ENCODE measurements at regions not wholly inside any gene's neighbourhood (a gene's known extent, or its start where the extent isn't known, plus 50 kb on each side); places are given as distances from the start of the nearest gene placed in this dataset.
"Not testable (repeated sequence)": the region's sequence is repeated elsewhere in the genome, so short reads cannot be mapped to it uniquely, and the experiment has no call there.

DNA sequence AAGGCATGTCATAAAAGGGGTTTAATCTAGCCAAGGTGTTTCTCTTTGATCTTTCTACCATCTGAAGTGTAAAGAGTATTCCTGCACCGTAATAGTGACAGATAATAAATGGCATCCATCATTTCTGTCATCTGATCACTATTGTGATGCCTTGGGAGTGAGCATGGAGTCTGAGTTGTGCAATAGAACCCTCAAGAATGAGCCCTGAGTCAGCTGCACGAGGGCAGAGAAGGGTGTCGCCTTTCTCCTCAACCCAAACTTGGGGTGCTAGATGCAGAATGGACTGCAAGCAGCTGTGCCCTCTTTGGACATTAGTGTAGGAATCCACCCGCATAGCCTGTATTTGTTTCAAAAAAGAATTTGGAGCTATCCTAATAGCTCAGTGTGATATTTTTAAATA lies 115.2 kb downstream of the ZNF37A start:
- DNase-seq (ENCODE audit: low read depth in 2 of 2) = no peak

DNA sequence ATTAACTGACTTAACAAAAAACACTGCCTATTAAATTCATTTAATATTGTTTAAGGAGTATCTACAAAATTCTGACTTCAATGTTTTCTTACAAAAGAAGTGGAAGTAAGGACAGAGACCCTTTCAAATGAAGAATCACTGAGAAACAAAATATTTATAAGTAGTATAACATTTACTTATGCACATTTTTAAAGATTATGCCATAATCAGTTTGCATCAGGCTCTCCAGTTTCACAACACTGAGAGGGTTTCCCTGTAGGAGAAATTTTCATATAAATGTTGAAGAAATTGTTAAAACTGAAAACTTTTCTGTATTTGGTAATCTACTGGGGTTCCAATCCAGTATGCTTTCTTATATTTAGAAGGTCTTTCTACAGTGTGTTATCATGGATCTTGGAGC lies 115.6 kb downstream of the ZNF37A start:
- DNase-seq (ENCODE audit: low read depth in 2 of 2) = not testable (repeated sequence)

DNA sequence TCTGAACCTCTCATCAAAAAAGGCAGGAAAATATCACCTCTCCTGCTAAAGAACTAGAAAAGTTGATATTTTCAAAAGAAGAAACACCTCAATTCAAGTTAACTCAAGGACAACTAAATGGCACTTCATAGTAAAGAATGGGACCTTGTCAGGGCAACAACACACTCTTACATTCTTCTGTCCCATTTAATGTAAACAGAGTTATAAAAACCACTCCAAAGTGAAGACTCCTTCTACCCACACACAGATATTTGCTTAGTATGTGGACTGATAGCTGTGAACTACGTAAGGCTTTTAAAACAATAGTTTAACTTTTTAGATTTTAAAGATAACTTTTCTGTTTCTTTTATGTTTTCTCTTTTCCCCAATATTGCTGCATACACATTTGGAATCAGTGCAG lies 118.3 kb downstream of the ZNF37A start:
- no peak for DNase-seq (ENCODE audit: low read depth in 2 of 2)

DNA sequence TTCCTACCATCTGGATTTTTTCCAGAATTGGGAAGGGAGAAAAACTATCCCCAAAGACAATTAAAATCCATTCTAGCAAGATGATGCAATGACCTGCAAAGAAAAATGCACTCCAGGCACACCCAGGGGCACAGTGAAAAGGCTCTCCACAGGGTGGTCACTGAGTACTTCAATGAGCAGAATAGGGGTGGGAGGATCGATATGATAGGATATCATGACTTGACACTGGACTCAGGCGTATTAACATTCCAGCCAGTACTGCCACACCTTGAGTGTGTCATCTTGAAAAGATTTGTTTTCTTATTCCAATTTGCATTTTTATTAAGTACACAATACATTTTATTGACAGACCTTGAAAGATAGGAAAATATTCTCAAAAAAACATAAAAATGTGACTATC lies 132.2 kb downstream of the ZNF37A start:
- no peak for DNase-seq (ENCODE audit: low read depth in 2 of 2)

DNA sequence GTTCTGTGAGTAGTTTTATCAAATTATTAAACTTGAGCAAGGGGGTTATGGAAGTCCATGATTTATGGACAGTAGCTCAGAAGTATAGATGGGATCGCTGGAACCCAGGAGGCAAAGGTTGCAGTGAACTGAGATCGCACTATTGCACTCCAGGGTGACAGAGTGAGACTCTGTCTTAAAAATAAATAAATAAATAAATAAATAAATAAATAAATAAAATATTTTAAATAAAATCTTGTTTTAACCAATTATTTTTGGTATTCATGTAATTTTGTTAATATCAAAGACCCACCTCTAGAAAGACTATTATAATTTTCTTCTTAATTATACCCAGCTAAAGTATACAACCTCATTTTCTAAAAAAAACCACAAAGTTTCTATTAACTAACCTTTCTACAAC lies 134.3 kb downstream of the ZNF37A start:
- no peak for DNase-seq (ENCODE audit: low read depth in 2 of 2)

DNA sequence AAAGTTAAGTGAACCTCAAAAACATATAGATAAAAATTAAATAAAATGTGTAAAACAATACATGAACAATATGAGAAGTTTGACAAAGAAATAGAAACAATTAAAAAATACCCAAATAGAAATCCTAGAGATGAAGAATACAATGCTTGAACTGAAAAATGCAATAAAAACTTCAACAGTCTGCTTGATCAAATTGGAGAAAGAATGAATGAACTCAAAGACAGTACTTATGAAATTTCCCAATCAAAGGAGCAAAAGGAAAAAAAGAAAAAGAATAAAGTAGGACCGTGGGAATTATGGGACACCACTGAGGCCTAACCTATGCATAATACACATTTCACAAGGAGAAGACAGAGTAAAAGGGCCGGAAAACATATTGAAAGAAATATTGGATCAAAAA lies 144.3 kb downstream of the ZNF37A start:
- DNase-seq (ENCODE audit: low read depth in 2 of 2) = not testable (repeated sequence)

DNA sequence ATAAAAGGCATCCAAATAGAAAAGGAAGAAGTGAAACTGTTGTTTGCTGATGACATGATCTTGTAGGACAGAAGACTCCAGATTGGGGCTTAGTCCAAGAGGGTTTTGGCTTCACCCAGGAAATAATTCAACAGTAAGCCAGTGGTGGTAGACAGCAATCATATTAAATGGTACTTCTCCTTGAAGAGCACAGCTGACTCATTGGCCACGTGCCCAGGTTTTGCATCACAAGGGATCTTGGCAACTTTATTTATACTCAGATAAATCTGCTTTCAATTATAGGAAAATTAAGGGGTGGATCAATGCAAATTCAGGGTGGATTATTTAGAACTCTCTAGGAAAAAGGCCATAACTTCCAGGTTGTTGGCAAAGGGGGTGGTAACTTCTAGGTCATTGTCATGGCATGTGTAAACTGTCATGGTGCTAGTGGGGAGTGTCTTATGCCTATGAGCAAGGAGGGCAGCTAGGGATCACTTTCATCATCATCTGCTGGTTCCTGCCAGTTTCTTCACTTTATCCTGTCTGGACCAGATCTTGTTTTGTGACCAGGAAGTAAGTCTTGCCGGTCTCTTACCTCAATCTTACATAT lies 148.0 kb downstream of the ZNF37A start:
- DNase-seq (ENCODE audit: low read depth in 2 of 2) = not testable (repeated sequence)

DNA sequence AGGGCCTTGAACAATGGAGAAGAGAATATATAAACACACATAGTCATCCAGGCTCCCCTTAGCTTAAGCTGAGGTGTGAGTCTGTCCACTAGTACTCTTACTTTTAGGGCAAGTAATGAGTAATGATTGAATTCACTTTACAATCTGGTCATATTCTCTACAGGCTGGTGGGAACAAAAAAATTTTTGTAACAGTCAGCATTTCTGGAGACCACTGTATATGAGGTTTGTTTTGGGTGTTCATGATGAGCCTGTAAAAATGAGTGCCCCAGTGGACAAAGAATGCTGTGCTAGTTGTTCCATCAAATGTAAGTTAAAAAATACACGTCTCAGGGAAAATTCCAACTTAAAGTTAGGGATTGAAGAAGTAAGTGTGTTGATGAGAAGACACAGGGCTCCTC lies 154.0 kb downstream of the ZNF37A start:
- DNase-seq (ENCODE audit: low read depth in 2 of 2) = not testable (repeated sequence)

DNA sequence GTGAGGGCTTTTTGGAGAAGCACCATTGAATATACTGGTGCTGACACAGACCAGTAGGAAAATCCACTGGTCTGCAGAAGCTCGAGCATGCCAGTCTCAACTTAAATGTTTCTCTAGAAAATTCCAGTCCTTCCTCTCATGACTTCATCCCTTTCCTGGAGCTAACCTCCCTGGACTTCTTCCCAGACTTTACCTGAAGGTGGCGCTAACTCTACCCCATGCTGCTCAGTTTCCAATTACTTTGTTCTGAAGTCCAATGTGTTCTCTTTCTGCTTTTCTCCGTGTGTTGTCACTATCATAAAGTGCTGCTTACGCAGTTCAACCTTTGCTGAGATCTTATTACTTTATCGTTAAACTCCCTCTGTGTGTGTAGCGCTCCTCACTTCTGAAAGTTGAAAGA lies 158.4 kb downstream of the ZNF37A start:
- not testable (repeated sequence) for DNase-seq (ENCODE audit: low read depth in 2 of 2)

DNA sequence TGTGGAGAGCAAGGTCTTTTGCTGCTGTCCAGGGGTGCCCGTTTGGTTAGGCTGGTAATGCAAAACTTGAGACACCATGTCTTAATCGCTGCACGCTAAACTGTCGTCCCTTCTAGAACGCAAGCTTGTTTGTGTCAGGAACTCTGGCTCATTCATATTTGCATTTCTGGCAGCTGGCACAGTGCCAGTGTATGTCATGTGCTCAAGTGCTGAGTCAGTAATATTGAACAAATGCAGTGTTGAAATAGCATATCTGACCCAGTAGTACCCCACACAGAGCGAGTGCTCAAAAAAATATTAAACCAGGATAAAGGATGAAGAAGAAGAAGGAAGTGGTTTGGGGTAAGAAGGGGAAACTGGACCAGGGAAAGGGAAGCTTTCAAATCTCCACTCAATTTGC lies 173.4 kb downstream of the ZNF37A start:
- not testable (repeated sequence) for DNase-seq (ENCODE audit: low read depth in 2 of 2)

DNA sequence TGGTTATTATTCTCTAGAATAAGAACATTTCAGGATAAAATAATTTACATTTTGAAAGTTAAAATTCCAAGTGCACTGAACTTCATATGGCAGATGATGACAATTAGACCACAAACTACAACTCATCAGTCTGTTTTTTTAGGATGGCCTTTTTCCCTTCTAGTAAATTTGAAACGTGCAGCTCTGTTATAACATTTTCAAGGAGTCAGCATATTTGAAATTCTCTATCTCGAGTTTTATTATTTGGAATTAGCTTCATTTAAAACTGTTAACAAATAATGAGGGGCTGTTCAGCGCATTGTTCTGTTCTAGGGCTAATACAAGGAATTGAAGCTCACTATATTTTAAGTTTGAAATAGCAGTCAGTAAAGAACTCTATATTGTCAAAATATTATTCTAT lies 176.9 kb downstream of the ZNF37A start:
- DNase-seq (ENCODE audit: low read depth in 2 of 2) = not testable (repeated sequence)

DNA sequence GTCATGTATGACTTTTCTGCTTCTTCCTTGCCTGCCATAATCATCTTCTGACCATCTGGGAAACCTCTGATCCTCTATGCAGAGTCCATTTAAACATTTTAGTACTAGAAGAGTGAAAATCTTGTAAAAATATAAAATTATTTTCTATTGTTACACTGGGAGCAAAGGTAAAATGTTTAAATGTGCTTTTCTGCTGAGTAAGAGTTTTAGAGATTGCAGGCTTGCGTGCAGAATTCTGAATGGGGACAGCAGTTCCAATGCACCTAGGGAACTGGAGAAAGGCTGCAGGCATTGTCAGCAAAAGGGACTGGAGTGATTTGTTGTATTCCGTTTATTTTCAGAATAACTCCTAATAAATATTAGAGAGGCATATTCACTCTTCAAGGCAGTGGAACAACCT lies 180.7 kb downstream of the ZNF37A start:
- DNase-seq (ENCODE audit: low read depth in 2 of 2) = not testable (repeated sequence)

DNA sequence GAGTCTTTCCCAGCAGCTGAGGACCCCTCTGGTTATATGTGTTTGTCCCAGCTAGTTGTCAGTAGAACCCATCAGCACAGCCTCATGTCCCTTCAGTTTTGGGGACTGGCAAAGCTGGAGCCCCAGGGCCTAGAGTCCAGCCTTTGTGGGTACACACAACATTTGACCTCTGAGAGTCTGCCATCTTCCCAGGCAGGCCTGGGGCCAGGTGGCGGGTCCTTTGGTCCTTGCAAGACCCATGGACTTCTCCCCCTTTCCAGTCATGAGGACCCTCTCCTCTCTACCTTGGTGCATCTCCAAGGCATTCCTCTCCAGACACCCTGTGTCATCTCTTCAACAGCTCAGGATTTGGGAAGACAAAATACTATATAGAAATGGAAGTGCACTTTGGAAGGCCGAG lies 198.4 kb downstream of the ZNF37A start:
- not testable (repeated sequence) for DNase-seq (ENCODE audit: low read depth in 2 of 2)

DNA sequence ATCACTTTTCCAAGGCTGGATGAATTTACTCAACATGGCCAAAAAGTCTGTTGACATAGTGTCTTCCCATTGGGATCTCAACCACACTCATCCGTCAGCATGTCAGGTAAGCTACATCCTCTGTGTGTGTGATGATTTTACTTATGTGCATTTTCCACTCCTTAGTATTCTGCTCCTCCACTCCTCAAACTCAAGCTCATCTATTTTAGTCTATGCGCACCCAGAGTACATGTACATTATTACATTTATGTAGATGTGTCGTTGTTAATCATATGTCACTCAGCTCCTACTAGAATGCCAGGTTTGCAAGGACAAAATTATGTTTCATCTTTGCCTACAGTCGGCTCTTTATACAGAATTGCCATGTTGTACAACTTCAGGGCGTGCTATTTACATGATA lies 216.0 kb downstream of the ZNF37A start:
- DNase-seq (ENCODE audit: low read depth in 2 of 2) = not testable (repeated sequence)

DNA sequence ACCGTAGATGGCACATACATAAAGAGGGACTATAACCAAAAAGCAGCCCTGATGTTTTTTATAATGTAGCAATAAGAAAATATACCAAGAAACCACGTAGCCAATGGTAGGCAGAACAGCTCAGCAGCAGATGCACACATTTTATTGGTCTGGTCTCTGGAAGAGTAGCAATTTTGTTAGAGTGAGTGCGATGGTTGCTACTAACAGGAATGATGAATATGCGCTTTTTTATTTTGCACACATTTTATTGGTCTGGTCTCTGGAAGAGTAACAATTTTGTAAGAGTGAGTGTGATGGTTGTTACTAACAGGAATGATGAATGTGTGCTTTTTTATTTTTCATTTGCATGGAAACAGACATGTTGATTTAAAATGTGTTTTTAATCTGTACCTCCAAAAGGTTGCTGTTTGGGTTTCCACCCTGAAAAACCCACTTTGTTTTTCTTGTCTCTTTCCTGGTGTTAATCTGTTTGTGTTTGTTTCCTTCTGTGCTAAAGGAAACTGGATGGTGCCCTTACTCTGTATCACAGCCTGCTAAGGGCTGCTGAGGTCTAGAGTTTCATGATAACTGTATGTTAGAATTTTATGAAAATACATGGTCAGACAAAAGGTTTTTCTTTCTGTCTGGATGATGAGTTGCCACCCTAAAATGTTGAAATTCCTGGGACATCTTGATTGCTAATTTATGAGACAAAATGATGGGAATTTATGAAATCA lies 221.1 kb downstream of the ZNF37A start:
- DNase-seq (ENCODE audit: low read depth in 2 of 2) = not testable (repeated sequence)

DNA sequence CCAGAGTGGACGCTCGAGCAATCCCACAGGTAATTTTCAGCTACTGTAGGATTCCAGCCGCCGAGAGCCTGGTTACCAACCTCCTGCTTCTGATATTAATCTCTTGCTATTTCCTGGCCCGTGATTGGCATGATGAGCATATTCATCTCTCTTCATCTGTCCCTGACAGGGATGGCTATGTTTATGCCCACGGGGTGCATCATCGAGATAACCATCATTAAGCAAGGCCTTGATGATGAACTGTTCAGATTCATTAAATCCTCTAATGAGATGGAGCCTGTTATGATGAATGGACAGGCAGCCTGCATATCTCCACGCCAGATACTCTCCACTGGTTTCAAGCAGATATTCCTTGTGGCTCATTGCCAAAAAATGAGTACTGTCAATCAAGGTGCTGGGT lies 227.3 kb downstream of the ZNF37A start:
- DNase-seq (ENCODE audit: low read depth in 2 of 2) = not testable (repeated sequence)

DNA sequence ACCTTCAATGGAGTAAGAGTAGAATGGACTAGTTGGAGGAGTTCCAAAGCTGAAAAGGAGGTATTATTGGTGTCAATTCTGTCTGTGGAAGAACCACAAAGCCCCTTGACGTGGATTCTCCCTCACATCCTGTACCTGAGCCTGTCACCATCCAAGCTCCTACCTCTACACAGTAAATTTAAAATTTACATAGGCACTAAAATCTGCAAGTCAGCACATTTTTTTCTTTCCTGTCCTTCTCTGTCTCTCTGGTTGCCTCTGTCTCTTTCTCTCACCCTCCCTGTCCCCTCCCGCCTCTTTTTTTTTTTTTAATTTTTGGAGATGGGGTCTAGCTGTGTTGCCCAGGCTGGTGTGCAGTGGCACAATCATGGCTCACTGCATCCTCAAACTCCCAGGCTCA lies 236.2 kb downstream of the ZNF37A start:
- not testable (repeated sequence) for DNase-seq (ENCODE audit: low read depth in 2 of 2)

DNA sequence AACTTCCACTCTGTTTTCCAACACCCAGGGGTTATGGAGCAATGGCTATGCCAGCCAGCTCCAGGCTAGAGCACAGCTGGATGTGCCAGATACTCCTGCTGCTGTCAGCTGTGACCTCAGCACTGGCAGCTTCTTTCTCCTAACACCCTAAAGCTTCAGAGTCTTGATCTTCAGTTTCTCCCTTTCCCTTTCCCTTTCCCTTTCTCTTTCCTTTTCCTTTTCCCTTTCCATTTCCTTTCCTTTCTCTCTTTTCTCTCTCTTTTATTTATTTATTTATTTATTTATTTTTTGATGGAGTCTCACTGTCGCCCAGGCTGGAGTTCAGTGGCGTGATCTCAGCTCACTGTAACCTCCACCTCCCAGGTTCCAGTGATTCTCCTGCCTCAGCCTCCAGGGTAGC lies 237.0 kb downstream of the ZNF37A start:
- not testable (repeated sequence) for DNase-seq (ENCODE audit: low read depth in 2 of 2)

DNA sequence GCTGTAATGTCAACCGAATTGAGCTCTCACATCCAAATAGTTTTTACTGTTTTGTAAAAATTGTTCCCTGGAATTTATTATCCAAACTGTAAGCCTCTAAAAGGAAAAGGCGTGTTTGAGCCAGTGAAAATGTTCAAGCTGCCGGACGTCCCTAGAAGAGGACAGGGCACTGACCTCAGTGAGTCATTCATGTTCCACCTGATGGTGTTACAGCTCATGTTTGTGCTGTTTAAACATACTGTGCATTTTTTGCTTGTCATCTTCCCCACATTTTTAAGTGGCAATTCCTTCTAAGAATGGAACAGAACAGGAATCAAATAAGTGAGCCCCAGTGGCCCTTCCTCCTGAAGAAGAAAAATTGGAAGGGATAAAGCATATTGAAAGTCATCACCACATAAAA lies 239.6 kb downstream of the ZNF37A start:
- not testable (repeated sequence) for DNase-seq (ENCODE audit: low read depth in 2 of 2)

DNA sequence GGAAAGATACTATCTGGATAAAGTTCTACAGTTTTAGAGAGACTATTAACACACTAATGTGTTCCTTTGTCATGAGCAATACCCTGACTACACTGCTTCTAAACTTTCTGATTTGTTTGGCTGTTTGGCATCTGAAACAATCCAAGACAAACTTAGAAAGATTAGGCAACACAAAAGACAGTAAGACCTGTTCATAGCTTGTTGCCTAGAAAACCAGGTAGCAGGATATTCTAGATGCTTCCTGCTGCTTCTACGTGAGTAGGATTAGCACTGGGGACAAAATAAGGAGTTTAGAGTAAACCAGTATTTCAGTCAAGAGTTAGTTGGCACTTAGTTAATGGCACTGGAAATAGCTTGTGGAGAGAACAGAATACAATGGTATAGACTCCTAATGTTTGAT lies 256.5 kb downstream of the ZNF37A start:
- not testable (repeated sequence) for DNase-seq (ENCODE audit: low read depth in 2 of 2)

DNA sequence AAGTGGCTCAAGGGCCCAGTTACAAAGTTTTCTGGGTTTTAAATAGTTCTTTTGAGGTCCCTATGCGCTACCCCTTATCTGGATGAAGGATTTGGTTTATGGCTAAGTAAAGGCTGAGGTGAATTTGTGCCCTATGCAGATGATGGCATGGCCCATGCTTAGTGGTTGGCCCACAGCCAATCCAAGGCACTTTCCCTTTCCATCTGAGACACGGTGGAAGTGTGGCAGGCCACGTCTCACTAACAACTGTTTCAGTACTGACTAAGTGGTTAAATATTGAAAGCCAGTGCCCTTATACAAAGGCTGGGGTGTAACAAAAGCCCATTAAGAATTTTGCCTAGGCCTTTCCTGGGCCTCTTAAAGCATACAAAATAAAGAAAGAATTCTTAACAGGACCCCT lies 260.3 kb downstream of the ZNF37A start:
- DNase-seq (ENCODE audit: low read depth in 2 of 2) = not testable (repeated sequence)

DNA sequence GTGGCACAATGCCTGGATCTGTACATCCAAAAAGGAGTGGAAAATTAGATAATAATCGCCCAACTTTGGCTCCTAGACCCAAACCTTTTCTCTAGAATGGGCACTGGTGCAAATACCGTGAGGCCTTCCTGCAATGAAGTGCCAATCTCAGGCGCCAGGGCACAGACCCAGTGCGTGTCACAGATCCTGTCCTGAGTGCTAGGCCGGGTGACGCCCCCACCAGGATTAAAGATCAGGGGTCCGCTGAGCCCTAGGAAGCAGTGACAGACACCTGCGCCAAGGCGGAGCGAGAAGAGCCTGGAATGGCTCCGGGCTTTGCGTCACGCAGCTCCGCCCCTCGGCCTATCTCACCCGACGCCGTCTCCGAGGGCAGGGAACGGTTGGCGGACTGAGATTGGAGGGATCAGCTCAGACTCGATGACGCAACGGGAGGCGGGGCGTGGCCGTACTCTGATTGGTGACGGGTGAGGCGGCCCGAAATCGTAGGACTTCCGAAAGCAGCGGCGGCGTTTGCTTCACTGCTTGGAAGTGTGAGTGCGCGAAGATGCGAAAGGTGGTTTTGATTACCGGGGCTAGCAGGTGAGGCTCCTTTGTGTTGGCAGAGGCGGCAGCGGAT lies 261.9 kb downstream of the ZNF37A start:
- peak; percentile 54 to 55 for DNase-seq (ENCODE audit: low read depth in 2 of 2)

DNA sequence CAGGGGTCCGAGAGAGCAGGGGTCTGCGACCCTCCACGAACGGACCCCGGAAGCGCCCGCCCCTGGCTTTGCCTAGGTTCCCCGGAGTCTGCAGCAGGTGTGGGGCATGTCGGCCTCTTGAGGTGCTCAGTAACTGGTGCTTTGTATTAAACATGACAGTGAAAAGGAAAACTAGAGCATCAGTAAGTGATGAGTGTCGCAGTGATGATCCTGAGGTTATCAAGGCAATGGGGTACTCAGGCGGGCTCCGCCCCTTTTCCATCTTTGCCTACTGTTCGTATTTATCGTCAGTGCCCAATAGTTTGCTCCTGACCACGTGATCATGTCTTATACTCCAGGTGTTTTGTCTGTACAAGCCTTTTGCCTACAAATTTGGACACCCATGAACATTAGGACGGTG lies 262.4 kb downstream of the ZNF37A start:
- not testable (repeated sequence) for DNase-seq (ENCODE audit: low read depth in 2 of 2)
